Stomach (tissue), 4 donors: ENCODE measurements at regions not wholly inside any gene's neighbourhood (a gene's known extent, or its start where the extent isn't known, plus 50 kb on each side); places are given as distances from the start of the nearest gene placed in this dataset.

Source experiments
- CTCF ChIP-seq, 7 experiments: fragments of 450-650 bp in 4 of 7; fragments of 200-600 bp in 3 of 7; sonication (generic) in 3 of 7; IDR thresholded peaks; one replicate each; pipeline ENCODE4 v1.5.1; 2016 to 2019; ENCODE audit warnings: antibody characterized with exemption in 7 of 7, control low read depth in 2 of 7, mild to moderate bottlenecking in 1 of 7
- EP300 ChIP-seq: sonication (generic); formaldehyde crosslinking; IDR thresholded peaks from one replicate; pipeline ENCODE4 v1.6.1; 2017; ENCODE audit warnings: antibody characterized with exemption
- POLR2A ChIP-seq, 4 donors: fragments of 450-650 bp; IDR thresholded peaks; one replicate each; pipeline ENCODE4 v1.6.1; 2016; ENCODE audit warnings: antibody characterized with exemption in 4 of 4, control low read depth in 2 of 4, mild to moderate bottlenecking in 1 of 4, moderate library complexity in 1 of 4
- POLR2AphosphoS5 ChIP-seq, 3 donors: sonication (generic); formaldehyde crosslinking; IDR thresholded peaks; one replicate each; pipeline ENCODE4 v1.6.1; 2016; ENCODE audit warnings: antibody characterized with exemption in 3 of 3

GRCh38 chr5:171625646-171626045 lies 160.0 kb upstream of the SMIM23 start:
- TF ChIP-seq EP300 (no peak), CTCF (IDR thresholded peaks at IDR 0.05) (no peak), POLR2A (IDR thresholded peaks at IDR 0.05) (no peak), POLR2AphosphoS5 (IDR thresholded peaks at IDR 0.05) (no peak)
